Dedifferentiated amniotic fluid mesenchymal stem cell (primary cell): ENCODE measurements at regions not wholly inside any gene's neighbourhood (a gene's known extent, or its start where the extent isn't known, plus 50 kb on each side); places are given as distances from the start of the nearest gene placed in this dataset.
"Not testable (repeated sequence)": the region's sequence is repeated elsewhere in the genome, so short reads cannot be mapped to it uniquely, and the experiment has no call there.

Experiments
- DNase-seq: peaks from one replicate; pipeline ENCODE4 v3.0.0-alpha.2; 2016; ENCODE audit errors: extremely low spot score

DNA sequence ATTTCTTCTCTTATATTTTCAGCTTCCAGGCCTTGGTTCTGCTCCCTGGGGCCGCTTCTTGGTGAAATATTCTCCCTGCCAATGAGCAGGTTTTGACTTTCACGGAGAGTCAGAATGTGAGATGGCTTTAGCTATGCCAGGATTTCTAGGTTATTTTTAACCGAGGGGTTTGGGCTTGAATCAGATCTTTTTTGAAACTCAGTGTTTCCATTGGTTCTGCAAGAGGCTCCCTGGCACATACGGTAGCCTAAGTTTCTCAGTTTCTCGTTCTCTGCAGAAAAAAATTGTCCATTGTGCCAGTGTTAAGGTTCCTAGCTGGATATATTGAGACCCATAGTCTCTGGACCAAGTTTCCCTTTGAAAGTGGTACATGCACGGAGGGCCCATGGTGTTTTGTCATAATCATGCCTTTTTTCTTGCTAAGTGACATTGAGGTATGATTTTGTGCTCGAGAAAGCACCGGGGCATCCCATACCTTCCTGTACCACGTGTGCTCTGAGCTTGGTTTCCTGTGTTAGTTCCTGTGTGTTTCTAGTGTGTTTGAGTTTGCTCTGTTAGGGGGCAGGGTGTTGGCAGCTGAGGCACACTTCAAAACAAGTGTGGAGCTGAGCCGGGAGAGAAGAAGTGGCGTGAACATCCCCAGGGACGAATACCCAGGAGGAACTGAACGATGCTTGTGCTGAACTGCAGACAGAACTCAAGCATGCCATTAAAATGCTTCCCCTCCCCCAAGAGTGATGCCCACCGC lies 127.2 kb downstream of the HS3ST3B1 start:
- no peak for DNase-seq

DNA sequence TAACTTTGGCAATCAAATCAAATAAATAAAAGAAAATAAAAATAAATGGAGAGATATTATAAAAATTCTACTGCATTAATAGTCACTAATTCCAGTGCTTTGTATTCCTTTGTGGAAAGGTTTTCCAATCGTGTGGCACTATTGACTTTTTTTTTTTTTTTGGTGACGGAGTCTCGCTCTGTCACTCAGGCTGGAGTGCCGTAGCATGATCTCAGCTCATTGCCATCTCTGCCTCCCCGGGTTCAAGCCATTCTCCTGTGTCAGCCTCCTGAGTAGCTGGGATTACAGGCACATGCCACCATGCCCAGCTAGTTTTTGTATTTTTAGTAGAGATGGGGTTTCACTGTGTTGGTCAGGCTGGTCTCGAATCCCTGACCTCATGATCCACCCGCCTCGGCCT lies 122.3 kb downstream of the HS3ST3B1 start:
- not testable (repeated sequence) for DNase-seq

DNA sequence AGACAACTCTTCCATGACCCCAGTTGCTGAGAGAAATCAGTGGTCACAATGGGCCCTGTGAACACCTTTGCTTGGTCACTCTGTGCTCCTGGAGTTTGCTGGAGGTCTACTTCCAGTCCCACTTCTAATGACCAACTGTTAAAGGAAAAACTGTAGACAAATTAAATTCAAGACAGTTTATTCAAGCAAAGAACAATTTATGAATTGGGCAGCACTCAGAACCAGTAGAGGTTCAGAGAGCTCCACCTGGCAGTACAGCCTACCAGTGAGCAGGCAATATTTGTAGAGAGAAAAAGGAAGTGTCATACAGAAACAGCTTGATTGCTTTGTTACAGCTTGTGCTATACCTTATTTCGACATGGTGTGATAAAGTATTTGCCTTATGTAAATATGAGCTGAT lies 116.5 kb downstream of the HS3ST3B1 start:
- no peak for DNase-seq

DNA sequence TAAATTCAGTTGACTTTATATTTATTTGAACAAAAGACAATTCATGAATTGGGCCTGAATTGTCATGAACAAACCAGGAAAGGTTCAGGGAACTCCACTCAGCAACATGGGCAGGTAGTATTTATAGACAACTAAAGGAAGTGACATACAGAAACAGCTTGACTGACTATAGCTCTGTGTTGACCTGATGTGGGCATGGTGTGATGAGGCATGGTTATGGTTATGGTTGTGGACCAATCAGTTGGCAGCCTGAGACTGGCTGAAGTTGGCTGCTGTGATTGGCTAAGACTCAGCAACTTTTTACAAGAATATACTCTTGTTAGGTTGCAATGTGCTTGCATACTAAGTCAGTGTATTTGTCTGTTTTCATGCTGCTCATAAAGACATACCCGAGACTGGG lies 108.4 kb downstream of the HS3ST3B1 start:
- DNase-seq = no peak

DNA sequence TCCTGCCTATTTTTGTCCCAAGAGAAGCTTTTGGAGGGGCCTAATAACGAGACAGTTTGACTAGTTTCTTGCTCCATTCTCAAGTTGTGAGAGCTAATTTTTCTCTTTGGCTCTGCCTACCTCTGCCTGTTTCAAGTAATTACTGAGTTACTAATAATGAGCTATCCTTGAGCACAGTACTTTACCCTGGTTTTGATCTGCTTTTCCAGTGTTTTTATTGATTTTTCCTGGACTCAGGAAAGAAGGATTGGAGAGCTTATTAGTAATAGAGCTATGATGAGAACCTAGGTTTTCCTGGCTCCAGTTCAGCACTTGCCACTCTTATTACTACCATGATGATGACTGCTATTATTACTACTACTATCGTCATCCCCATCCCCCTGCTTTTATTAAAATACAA lies 106.7 kb downstream of the HS3ST3B1 start:
- no peak for DNase-seq

DNA sequence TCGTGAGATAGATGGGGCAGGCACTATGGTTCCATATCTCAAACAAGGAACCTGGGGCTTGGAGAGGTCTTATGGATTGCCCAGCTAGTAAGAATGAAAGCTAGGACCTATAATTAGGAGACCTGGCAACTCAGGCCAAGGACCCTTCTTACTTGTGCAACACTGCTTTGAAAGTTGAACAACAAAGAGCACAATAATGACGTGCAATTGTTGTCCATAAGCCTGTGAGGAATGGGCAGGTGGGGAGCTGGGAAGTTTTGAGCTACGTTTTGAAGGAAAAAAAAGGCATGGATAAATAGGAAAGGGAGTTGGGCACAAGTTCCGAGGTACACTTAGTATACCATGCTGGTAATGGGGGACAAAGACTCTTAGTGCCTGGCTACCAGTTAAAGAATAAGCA lies 104.3 kb downstream of the HS3ST3B1 start:
- DNase-seq = no peak
